HepG2 (cell line): ENCODE measurements at regions not wholly inside any gene's neighbourhood (a gene's known extent, or its start where the extent isn't known, plus 50 kb on each side); places are given as distances from the start of the nearest gene placed in this dataset.

Experiments used
- ATAC-seq: fragments of 200-7000 bp; cut with Tn5 transposase; 3 replicates; pipeline ENCODE4 v1.9.1; 2020; ENCODE audit warnings: mild to moderate bottlenecking, moderate library complexity
- BruUV-seq: library from RNA; stranded (reverse); fragments of 400-500 nt; replicated peaks from 2 replicates; lab custom pipeline; 2021; lab: Mats Ljungman, UMichigan
- CTCF ChIA-PET: fragments of 300-600 bp; formaldehyde crosslinking; extraction: SDS; loops from one replicate; lab custom pipeline; 2021; ENCODE audit warnings: low total read pairs, inconsistent platforms, low intra/inter-chr PET ratio; lab: Yijun Ruan, JAX
- POLR2A ChIA-PET: fragments of 350-600 bp; sonication (Branson Sonifier 250); formaldehyde crosslinking; loops from one replicate; lab custom pipeline; 2020; ENCODE audit warnings: antibody characterized with exemption, inconsistent platforms; lab: Yijun Ruan, JAX
- DNase-seq: peaks from one replicate; pipeline ENCODE4 v3.0.0-alpha.2; 2015; ENCODE audit warnings: low spot score
- FAIRE-seq: peaks from 3 replicates; lab custom pipeline; 2011; peaks lifted over from hg19 to GRCh38; lab: Jason Lieb, UNC
- H2AFZ ChIP-seq: one replicate; pipeline ENCODE4 v1.6.1; 2011; ENCODE audit warnings: low read length, inconsistent platforms
- H3K27ac ChIP-seq: fragments of 300-600 bp; 3 replicates; pipeline ENCODE4 v1.8.0; 2011; ENCODE audit warnings: mixed run types, mild to moderate bottlenecking, mixed read lengths, low read length, inconsistent platforms; ENCODE audit not compliant: insufficient read depth; ENCODE audit errors: extremely low read length
- H3K27me3 ChIP-seq, 2 experiments: fragments of 200-600 bp in 1 of 2; 2 replicates in 1 of 2; 3 replicates in 1 of 2; pipeline versions ENCODE4 v1.6.0 to v1.8.0; 2011; ENCODE audit warnings: low read length in 2 of 2, mild to moderate bottlenecking in 2 of 2, moderate library complexity in 2 of 2, inconsistent platforms in 1 of 2; ENCODE audit not compliant: insufficient read depth in 2 of 2, control insufficient read depth in 1 of 2
- H3K36me3 ChIP-seq, 2 experiments: fragments of 200-600 bp in 1 of 2; replicated peaks in 1 of 2; 2 replicates in 1 of 2; 3 replicates in 1 of 2; pipeline versions ENCODE4 v1.5.1 to v1.8.0; 2011; ENCODE audit warnings: low read length in 2 of 2, inconsistent platforms in 1 of 2; ENCODE audit not compliant: insufficient read depth in 2 of 2, control insufficient read depth in 1 of 2
- H3K4me1 ChIP-seq: 2 replicates; pipeline ENCODE4 v1.5.1; 2012; ENCODE audit warnings: low read length, inconsistent platforms; ENCODE audit not compliant: insufficient read depth
- H3K4me2 ChIP-seq: 2 replicates; pipeline ENCODE4 v1.6.0; 2011; ENCODE audit warnings: low read depth, low read length, inconsistent platforms
- H3K4me3 ChIP-seq, 3 experiments: fragments of 200-600 bp in 1 of 3; sonication (generic), shearing (Covaris generic) in 1 of 3; replicated peaks in 1 of 3; 2 replicates each; pipeline ENCODE4 v1.5.1; 2011 to 2016; ENCODE audit warnings: low read length in 3 of 3, inconsistent platforms in 2 of 3, low read depth in 2 of 3, mild to moderate bottlenecking in 2 of 3, control low read depth in 1 of 3, mixed read lengths in 1 of 3; ENCODE audit not compliant: insufficient read depth in 1 of 3
- H3K79me2 ChIP-seq: one replicate; pipeline ENCODE4 v1.6.1; 2011; ENCODE audit warnings: low read length, inconsistent platforms; ENCODE audit not compliant: insufficient read depth
- H3K9ac ChIP-seq: 2 replicates; pipeline ENCODE4 v1.6.0; 2011; ENCODE audit warnings: mild to moderate bottlenecking, low read depth, low read length, inconsistent platforms; ENCODE audit not compliant: insufficient read depth
- H3K9me3 ChIP-seq: 2 replicates; pipeline ENCODE4 v1.5.1; 2012; ENCODE audit warnings: mild to moderate bottlenecking, low read length
- H4K20me1 ChIP-seq: 2 replicates; pipeline ENCODE4 v1.6.0; 2011; ENCODE audit warnings: inconsistent platforms, mild to moderate bottlenecking, low read length, moderate library complexity; ENCODE audit not compliant: insufficient read depth
- ATF7 ChIP-seq, 2 experiments: fragments of 450-650 bp in 1 of 2; sonication (generic) in 1 of 2; formaldehyde crosslinking in 1 of 2; IDR thresholded peaks; 2 replicates each; pipeline versions ENCODE4 v1.4.0 to v1.6.1; 2016 to 2020; ENCODE audit warnings: antibody characterized with exemption in 1 of 2, mild to moderate bottlenecking in 1 of 2, missing genetic modification reagents in 1 of 2
- HHEX ChIP-seq: IDR thresholded peaks from 2 replicates; pipeline ENCODE4 v1.6.1; 2016; ENCODE audit warnings: control low read depth
- SNAPC2 ChIP-seq: sonication (generic); formaldehyde crosslinking; IDR thresholded peaks from 2 replicates; pipeline ENCODE4 v1.8.1; 2022; ENCODE audit warnings: mild to moderate bottlenecking, missing genetic modification reagents
- SP140L ChIP-seq: sonication (generic); formaldehyde crosslinking; IDR thresholded peaks from 2 replicates; pipeline ENCODE4 v1.4.0; 2020; ENCODE audit warnings: missing genetic modification reagents, borderline replicate concordance
- TARDBP ChIP-seq: sonication (generic); formaldehyde crosslinking; IDR thresholded peaks from 2 replicates; pipeline ENCODE4 v1.8.0; 2022; ENCODE audit warnings: mild to moderate bottlenecking, missing genetic modification reagents
- YEATS4 ChIP-seq: sonication (generic); formaldehyde crosslinking; IDR thresholded peaks from 2 replicates; pipeline ENCODE4 v1.4.0; 2020; ENCODE audit warnings: missing genetic modification reagents, borderline replicate concordance
- ZBTB4 ChIP-seq: sonication (generic); formaldehyde crosslinking; IDR thresholded peaks from 2 replicates; pipeline ENCODE4 v1.4.0; 2020; ENCODE audit warnings: missing genetic modification reagents, mild to moderate bottlenecking, borderline replicate concordance
- ZFP36L1 ChIP-seq: sonication (generic); formaldehyde crosslinking; IDR thresholded peaks from 2 replicates; pipeline ENCODE4 v1.8.0; 2022; ENCODE audit warnings: mild to moderate bottlenecking, missing genetic modification reagents, moderate library complexity
- ZFYVE20 ChIP-seq: sonication (generic); formaldehyde crosslinking; IDR thresholded peaks from 2 replicates; pipeline ENCODE4 v1.8.0; 2023; ENCODE audit warnings: low read depth, mild to moderate bottlenecking, moderate library complexity, missing genetic modification reagents, borderline replicate concordance
- ZNF263 ChIP-seq: sonication (generic); formaldehyde crosslinking; IDR thresholded peaks from 2 replicates; pipeline ENCODE4 v1.4.0; 2020; ENCODE audit warnings: missing genetic modification reagents
- ZNF703 ChIP-seq: sonication (generic); formaldehyde crosslinking; IDR thresholded peaks from 2 replicates; pipeline ENCODE4 v1.5.1; 2020; ENCODE audit warnings: missing genetic modification reagents, mild to moderate bottlenecking, moderate library complexity, borderline replicate concordance
- ZNF780A ChIP-seq: sonication (generic); formaldehyde crosslinking; IDR thresholded peaks from 2 replicates; pipeline ENCODE4 v1.8.0; 2022; ENCODE audit warnings: mild to moderate bottlenecking, missing genetic modification reagents, moderate library complexity
- WGBS: methylation state at CpG from one replicate; pipeline ENCODE4 v1.1.6; 2017; ENCODE audit warnings: low lambda C conversion rate; 5-methylcytosine and 5-hydroxymethylcytosine counted together
- in situ Hi-C: cut with HindIII; loops from 2 replicates; pipeline ENCODE4 v1.10.0; 2017; ENCODE audit warnings: low pct_unique_long_range_greater_than_20kb; ENCODE audit not compliant: extremely low pct_ligation_motif_present
- intact Hi-C: fragments of 100-400 bp; cut with micrococcal nuclease; formaldehyde crosslinking; loops from one replicate; pipeline ENCODE4 v1.10.0; 2022; ENCODE audit not compliant: unreplicated experiment
- TF ChIP-seq, protein P1 (sequence below): sonication (generic); formaldehyde crosslinking; IDR thresholded peaks from 2 replicates; pipeline ENCODE4 v1.8.1; 2023; ENCODE audit warnings: mild to moderate bottlenecking, missing genetic modification reagents
- TF ChIP-seq, protein P2 (sequence below): sonication (generic); formaldehyde crosslinking; IDR thresholded peaks from 2 replicates; pipeline ENCODE4 v1.5.0; 2020; ENCODE audit warnings: missing genetic modification reagents

- CTCF ChIA-PET, result no interaction called here
- H4K20me1 ChIP-seq, result no peaks in the 10 kb centered on the region
- intact Hi-C loops (no loop called here), in situ Hi-C loops (no loop called here)
- DNase-seq, result no peak
- H3K9me3 ChIP-seq, result no peaks in the 10 kb centered on the region
- 91% methylated on average over 1 of the region's 1 CpG for WGBS
- no peak for FAIRE-seq
- no peak overlapping the region for H3K9ac ChIP-seq
- no peak for ATAC-seq
- no peak overlapping the region for H3K4me2 ChIP-seq
- no peaks in the 10 kb centered on the region for H3K27me3 ChIP-seq
- no TSS peak for BruUV-seq
- H3K4me1 ChIP-seq, result no peaks in the 10 kb centered on the region
- no peak overlapping the region for H3K4me3 ChIP-seq
- no peaks in the 10 kb centered on the region for H3K79me2 ChIP-seq
- no peak overlapping the region for H2AFZ ChIP-seq
- no peaks in the 10 kb centered on the region for H3K36me3 ChIP-seq
- POLR2A ChIA-PET, result no interaction called here
- TF ChIP-seq ZBTB4 (CRISPR knock-in tag), result no peak
- TF ChIP-seq ZNF263 (CRISPR knock-in tag), result no peak
- TF ChIP-seq, protein P1, sequence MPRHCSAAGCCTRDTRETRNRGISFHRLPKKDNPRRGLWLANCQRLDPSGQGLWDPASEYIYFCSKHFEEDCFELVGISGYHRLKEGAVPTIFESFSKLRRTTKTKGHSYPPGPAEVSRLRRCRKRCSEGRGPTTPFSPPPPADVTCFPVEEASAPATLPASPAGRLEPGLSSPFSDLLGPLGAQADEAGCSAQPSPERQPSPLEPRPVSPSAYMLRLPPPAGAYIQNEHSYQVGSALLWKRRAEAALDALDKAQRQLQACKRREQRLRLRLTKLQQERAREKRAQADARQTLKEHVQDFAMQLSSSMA (CRISPR knock-in tag), result no peak
- TF ChIP-seq, protein P2, sequence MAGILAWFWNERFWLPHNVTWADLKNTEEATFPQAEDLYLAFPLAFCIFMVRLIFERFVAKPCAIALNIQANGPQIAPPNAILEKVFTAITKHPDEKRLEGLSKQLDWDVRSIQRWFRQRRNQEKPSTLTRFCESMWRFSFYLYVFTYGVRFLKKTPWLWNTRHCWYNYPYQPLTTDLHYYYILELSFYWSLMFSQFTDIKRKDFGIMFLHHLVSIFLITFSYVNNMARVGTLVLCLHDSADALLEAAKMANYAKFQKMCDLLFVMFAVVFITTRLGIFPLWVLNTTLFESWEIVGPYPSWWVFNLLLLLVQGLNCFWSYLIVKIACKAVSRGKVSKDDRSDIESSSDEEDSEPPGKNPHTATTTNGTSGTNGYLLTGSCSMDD (CRISPR knock-in tag), result no peak
- no peak for TF ChIP-seq SNAPC2 (CRISPR knock-in tag)
- TF ChIP-seq TARDBP (CRISPR knock-in tag), result no peak
- TF ChIP-seq HHEX, result no peak
- no peak for TF ChIP-seq SP140L (CRISPR knock-in tag)
- TF ChIP-seq ATF7 (IDR thresholded peaks at IDR 0.05), result no peak
- TF ChIP-seq ATF7 (CRISPR knock-in tag; IDR thresholded peaks at IDR 0.05), result no peak
- no peak for TF ChIP-seq YEATS4 (CRISPR knock-in tag)
- no peak for TF ChIP-seq ZNF780A (CRISPR knock-in tag)
- TF ChIP-seq ZFP36L1, result no peak
- no peak for TF ChIP-seq ZFYVE20 (CRISPR knock-in tag)
- TF ChIP-seq ZNF703 (CRISPR knock-in tag), result no peak
- no peak overlapping the region for H3K27ac ChIP-seq
Observed at GRCh38 chr4:24160358-24160757, 270.5 kb upstream of the PPARGC1A start.
